Hematopoietic multipotent progenitor cell treated with erythropoietin and hydrocortisone succinate and interleukin-3 and kit ligand, for 15 days (in vitro differentiated cells): ENCODE measurements at regions not wholly inside any gene's neighbourhood (a gene's known extent, or its start where the extent isn't known, plus 50 kb on each side); places are given as distances from the start of the nearest gene placed in this dataset.
"Not testable (repeated sequence)": the region's sequence is repeated elsewhere in the genome, so short reads cannot be mapped to it uniquely, and the experiment has no call there.

Experiments used
- DNase-seq: peaks from one replicate; pipeline ENCODE4 v3.0.0-alpha.2; 2015; ENCODE audit warnings: low spot score

DNA sequence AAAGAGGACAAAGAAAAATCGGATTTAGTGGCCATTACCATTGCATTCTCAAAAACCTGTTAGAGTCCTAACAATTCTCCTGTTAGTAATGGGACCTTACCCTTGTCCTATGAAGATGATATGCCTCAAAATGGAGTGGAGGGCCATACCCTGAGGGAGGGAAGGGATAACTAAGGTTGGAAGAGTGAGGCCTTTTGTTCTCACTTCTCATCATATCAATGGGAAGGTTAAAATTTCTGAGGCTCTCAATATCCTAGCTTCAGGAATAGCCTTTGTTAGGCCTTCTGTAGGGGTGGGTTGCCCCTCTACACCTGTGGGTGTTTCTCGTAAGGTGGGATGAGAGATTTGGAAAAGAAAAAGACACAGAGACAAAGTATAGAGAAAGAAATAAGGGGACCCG lies 109.4 kb upstream of the SGIP1 start:
- not testable (repeated sequence) for DNase-seq

DNA sequence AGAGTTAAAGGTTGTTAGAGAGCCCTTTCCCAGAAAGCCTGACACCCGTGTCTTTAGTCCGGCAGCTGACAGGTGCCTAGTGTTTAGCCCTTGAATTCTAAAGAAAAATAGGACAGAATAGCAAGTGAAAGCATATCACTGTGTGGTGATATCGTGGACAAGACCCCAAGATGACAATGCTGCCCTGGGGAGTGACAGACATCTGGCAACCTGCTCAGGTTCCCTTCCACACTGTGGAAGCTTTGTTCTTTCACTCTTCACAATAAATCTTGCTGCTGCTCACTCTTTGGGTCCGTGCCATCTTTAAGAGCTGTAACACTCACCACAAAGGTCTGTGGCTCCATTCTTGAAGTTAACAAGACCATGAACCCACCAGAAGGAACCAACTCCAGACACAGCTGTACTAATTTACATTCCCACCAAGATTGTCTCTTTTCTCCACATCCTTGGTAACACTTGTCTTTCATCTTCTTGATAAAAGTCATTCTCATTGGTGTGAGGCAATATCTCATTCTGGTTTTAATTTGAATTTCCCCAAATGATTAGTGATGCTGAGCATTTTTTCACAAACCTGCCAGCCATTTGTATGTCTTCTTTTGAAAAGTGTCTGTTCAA lies 107.6 kb upstream of the SGIP1 start:
- DNase-seq, result no peak

DNA sequence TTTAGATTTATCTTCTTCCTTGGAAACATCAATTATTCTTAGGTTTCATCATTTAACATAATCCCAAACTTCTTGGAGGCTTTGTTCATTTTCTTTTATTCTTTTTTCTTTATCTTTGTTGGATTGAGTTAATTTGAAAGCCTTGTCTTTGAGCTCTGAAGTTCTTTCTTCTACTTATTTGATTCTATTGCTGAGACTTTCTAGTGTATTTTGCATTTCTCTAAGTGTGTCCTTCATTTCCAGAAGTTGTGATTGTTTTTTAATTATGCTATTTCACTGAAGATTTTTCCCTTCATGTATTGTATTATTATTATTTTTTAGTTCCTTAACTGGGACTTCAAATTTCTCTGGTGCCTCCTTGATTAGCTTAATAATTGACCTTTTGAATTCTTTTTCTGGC lies 103.1 kb upstream of the SGIP1 start:
- not testable (repeated sequence) for DNase-seq

DNA sequence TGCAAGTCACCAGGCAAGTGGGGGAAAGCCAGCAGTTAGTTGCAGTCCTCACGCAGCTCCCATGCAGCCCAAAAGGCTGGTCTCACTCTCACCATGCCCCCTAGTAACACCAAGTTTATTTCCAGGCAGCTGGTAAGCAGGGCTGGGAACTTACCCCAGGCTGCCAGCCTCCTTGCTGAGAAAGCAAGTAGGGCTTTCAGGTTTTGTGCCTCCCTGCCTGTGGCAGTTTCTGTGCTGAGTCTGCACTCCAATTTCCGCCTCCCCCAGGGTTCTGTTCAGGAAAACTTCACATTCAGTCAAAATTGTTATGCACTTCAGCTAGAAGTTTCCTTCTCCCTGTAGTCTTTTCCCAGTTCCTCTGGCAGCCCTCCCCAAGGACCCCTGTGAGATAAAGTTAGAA lies 102.0 kb upstream of the SGIP1 start:
- DNase-seq, result no peak

DNA sequence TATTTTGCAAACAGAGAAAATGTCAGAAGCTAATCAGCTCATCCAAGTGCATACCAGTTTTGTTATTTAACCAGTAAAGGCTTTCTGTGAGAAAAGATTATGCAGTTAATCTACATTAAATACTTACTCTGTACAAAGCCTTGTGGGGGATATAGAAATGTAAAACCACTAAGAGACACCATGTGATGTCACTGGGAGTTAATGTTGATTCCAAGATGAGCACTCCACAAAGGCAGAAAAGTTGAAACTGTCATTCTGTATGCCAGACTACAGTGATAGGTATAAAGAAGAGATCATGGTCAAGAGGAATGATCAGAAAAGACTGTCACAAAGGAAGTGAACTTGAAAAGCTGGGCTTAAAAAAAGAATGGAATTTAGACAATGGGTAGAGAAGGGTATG lies 100.3 kb upstream of the SGIP1 start:
- DNase-seq, result no peak

DNA sequence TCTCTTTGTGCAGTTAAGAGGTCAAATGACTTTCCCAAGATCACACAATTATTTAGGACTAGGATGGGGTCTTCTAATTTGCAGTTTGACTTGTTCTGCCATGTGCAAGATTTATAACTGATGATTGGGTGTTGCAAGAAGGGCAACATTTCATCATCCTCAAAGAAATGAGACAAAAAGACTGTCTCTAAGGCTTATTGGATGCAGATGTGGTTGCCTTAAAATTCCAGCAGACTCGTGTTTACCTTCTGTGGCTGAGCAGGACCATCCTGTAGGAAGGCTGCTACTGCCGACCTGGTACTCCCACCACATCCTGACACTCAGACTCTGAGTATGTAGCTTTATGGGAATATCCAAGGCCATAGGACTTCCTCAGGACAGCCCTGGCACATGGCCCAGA lies 99.9 kb upstream of the SGIP1 start:
- DNase-seq, result no peak

DNA sequence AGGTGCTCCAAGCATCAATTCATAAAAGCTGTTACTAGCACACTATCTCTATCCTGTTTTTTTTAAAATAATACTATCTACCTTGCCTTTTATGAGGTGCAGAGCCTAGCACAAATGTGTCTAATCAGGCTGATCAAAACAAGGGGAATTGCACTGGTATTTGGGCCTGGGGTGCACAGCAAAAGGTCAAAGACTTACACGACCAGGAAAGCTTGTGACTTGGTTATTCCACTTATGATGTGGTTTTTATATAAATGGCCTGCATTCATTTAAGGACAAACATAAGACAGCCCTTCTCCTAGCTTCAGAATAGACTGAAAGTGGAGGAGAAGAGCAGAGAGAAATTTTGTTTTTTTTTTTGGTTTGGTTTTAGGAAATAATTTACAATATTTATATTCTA lies 98.4 kb upstream of the SGIP1 start:
- no peak for DNase-seq

DNA sequence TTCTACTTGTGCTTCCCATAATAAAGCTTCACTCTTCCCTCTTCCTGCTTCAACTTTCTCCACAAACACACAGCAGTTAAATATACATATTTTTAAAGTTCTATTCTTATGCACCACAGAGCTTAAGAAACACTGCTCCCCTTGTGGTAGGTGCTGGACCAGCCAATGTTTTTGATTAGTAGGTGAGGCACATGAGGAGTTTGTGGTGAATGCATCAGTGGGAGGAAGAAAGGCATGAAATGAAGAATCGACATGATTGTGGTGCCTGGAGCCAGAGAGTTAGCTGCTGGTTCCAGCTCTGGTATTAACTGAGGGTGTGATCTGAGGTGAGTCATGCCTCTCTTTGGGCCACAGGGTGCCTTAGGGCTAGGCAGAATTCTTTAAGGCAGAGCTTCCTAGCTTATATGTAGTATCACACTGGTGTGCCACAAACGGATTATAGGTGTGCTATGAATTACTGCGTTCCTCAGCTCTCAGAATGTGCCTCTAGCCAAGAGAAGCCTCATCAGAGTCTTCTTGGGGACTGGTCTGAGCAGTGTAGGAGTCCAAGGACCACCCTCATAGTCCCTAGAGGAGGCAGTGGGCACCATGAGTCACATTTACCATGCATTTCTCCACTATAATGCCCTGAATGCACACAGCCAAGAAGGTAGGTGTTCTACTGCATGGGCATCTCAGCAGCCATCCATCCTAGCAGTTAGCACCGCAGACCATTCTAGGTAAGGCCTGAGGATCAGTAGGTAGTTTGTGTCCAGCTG lies 97.4 kb upstream of the SGIP1 start:
- DNase-seq, result no peak

DNA sequence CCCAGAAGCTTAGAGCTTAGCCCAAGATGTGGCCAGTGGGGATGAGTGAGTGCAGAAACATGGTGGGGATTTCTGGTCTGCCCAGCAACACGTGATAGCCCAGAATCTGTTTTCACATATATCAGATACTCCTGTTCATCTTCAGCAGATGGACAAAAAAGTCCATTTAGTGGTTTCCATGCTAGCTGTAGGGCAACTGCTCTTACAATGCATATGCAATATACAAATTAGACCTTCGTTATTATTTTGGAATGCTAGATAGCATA lies 96.9 kb upstream of the SGIP1 start:
- DNase-seq, result no peak

DNA sequence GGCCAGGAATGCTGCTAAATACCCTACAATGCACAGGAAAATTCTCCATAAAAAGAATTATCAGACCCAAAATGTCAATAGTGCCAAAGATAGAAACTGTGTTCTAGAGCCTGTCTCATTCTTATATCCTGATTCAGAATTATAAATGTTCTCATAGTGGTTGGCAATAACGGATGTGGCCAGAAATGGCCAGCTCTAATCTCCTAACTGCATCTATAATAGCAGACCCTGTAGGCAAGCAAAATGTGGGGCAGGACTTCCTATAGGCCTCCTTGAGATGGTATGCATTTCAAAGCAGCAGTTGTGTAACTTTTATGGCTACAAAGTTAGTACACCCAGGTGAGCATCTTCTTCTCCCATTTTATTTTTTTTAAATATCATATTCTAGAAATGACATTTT lies 95.9 kb upstream of the SGIP1 start:
- no peak for DNase-seq

DNA sequence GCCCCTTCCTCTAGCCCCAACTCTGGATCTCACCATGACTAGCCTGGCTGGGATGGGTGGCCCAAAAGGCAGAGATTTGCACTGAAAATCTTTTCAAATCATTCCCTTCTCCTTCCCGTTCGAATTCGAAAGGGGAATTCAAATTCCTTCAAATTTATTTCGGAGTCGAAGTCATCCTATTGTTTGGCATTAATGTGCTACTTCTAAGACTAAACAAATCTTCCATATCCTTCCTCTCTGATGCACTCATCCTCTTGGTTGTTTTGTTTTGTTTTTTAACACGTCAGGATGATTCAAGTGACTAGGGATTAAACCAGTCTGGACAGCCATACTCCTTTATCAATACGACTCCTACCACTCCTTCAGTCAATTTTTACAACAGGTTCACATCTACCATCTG lies 95.5 kb upstream of the SGIP1 start:
- no peak for DNase-seq

DNA sequence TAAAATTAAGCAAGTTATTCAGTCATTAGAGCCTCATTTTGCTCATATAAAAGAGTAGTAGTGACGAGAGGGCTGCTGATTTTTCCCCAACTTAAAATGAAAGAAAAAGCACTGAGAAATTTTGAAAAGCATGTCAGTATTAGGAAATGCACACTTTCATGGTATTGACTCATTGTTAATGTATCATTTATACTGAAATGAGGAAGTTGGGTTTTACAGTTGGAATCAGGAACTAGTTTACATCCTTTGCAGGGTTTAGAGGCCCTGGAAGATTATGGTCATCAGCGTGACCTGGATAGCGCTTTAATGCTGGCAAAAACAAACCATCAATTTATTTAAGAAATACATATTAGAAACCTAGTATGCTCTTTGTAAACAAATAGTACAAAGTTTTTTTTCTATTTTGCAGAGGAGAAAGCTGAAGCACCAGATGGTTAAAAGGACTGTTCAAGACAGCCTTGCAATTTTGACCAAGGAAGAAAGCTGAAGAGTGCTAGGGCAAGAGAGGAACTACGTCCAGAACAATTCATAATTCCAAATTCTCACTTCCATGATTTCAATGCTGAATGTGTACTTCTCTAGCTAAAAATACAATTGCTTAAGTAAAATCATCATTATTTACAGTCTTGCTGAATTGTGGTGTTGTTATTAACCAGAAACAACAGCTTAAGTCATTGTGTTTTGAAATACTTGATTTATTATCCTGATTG lies 94.8 kb upstream of the SGIP1 start:
- DNase-seq, result no peak

DNA sequence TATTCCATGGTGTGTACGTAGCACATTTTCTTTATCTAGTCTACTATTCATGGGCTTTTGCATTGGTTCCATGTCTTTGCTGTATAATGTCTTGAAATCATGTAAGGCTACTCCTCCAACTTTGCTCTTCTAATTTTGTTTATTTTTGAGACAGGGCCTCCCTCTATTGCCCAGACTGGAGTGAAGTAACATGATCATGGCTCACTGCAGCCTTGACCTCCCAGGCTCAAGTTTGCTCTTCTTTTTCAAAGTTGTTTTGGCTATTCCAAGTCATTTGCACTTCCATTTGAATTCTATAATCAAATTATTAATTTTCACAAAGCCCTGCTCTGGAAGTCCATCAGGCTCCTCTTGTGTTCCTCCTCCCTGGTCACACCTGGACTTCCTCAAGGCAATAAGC lies 90.2 kb upstream of the SGIP1 start:
- no peak for DNase-seq

DNA sequence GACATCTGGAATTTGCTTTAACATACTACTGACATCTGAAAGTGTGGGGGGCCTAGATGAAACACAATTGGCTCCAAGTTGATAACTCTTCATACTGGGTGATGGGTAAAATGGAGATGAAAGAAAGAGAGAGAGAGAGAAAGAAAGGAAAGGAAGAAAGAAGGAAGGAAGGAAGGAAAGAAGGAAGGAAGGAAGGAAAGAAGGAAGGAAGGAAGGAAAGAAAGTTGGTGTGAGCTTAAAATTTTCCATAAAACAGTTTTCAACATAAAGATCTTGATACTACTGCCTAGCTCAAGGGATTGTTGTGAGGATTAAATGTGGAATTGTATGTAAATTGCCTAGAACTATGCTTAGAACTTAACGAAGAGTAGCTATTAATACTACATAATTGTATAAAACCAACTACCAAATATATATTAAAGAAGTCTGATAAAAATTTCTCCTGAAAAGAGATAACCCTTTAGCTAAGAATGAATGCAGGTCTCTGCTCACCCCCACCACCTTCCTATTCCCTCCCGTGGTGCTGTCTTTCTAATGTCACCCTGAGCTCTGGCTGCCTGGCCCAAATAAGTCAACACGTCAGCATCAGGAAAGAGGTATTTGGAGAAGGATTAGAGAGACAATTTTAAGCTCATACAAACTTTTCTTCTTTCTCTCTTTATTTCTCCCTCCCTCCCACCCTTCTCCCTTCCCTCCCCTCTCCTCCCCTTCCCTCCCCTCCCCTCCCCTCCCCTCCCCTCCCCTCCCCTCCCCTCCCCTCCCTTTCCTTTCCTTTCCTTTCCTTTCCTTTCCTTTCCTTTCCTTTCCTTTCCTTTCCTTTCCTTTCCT lies 89.3 kb upstream of the SGIP1 start:
- no peak for DNase-seq

DNA sequence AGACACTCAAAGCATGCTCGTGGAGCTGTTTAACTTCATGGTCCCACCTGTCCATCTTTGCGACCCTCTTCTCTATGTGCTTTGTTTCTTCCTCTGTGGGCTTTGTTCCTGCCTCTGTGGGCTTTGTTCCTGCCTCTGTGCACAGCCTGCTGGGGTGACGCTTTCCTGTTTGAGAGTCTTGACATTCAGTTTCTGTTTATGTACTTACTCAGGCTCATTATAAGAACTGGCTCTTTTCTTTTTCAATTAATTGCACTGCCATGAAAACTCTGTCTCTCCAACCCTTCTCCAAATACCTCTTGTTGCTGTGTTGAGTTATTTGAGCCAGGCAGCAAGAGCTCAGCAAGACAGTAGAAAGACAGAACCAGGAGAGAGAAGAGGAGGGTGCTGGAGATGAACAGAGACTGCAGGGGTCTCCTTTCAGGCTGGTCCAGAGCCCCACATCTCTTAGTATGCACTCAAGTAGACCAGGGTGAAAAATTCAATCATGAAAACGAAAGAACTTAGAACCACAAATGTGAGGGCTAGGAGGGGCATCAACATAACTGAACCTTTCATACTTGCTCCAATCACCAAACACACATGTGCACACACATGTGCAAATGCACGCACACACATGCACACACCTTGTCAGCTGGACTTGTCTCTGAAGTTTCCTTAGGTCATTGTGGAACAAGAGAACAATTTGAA lies 88.3 kb upstream of the SGIP1 start:
- DNase-seq, result no peak

DNA sequence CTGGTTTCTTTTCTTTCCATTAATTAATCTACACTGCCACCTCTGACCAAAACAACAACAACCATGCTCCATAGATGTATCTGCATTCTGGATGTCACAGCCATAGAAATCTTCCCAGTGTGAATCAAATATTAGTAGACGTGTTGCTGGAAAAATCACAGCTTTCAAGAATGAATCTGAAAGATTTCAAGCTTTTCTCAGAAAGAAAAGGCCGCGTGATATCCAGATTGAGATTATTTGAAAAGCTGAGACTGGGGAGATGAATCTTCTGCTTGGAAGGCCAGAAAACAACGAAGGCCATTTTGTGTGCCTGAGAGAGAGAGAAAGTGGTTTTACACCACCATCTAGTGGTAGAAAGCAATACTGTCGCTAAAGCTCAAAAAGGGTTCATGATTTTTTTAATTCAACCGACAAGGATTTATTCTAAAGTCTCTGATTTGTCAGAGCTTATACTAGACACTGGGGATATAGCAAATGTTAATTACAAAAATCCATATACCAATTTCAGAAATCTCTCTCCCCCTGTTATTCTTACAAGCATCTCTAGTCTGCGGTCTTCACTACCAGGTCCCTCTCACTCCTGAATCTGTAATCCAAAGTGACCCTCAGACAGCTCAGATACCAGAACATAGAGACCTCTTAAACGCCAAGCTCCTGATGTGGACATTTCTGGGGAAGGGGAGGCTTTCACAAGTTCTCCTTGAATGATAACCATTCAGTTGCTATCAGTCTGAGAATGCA lies 87.5 kb upstream of the SGIP1 start:
- DNase-seq, result peak; percentile 17

DNA sequence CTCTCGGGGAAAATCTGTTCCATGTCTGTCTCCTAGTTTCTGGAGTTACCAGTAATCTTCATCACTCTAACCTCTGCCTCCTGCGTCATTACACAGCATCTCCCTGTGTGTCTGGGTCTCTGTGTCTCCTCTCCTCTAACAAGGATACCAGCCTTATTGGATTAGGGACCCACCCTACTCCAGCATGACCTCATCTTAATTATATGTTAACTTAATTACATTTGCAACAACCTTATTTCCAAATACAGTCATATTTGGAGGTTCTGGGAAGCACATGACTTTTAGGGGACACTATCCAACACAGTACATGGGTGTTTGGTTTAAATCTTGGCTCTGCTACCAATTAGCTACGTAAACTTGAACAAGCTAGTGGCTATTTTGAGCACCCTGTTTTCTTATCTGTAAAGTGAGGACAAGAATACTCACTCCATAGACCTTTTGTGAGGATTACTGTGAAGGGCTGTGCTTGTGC lies 83.9 kb upstream of the SGIP1 start:
- no peak for DNase-seq

DNA sequence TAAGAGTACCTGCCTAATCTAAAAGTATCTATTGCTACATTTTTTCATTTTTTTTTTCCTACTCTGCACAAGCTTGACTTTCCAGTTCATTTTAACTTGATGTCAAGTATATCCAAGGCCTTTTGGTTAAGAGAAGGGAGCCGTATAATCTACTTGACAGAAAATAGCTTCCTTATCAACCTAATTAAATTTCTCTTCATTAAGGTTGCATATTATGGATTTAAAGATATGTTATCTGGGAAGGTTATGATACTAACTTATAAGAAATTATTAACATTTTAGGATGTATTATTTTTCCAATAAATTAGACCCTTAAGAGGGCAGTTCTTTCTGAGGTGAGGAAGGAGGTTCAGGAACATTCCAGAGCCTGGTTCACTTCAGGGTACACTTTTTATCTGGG lies 83.1 kb upstream of the SGIP1 start:
- no peak for DNase-seq

DNA sequence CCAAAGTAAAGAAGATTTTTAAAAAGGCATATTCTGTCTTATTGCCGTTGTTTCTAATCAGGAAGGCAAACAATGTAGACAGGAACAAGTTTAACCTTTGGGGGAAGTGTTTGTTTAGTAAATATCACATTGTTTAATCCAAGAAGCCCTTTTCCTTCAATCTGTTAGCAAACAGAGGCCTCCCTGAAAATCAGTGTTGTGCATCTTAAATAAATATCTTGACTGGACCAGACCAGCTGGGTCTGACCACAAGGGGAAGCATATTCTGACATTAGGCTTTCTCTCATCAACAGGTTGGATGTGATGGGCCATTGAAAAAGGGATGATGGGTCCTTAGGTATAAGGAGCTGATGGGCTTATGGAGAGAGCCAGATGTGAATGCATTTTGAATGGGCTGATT lies 81.8 kb upstream of the SGIP1 start:
- DNase-seq, result no peak

DNA sequence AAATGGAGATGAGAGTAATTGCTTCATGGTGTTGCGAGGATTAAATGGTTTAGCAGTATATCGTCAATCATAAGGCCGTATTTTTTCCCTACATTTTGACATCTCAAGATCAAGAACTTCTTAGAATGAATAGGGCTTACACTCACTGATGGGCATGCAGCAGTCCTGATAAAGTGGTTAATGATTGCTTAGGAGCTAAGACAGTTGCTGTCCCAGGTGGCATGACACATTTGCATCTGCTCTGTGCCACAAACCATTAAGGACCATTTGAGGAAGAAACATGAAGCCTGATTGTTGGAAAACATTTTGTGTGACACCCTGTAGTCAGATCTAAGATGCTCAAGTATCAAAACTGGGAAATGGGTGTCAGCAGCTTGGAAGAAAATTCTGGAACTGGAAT lies 81.0 kb upstream of the SGIP1 start:
- no peak for DNase-seq

DNA sequence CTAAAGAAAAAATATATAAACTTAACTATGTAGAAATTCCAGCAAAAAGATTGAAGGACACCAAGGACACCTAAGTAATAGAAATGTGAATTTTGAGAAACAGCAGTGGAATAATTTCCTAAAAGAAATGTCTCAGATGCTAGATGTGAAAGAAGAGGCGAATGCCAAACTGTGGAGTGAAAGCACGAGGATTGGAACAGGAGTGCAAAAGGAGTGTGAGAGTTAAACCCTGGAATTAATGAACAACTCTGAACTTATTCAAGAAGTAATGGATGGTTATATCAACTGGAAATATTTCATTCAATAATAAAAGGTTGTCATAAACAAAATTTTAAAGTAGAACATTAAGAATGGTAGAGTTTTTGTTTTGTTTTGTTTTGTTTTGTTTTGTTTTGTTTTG lies 78.5 kb upstream of the SGIP1 start:
- DNase-seq, result no peak
